ENCODE measurements at regions not wholly inside any gene's neighbourhood (a gene's known extent, or its start where the extent isn't known, plus 50 kb on each side); places are given as distances from the start of the nearest gene placed in this dataset.
"Not testable (repeated sequence)": the region's sequence is repeated elsewhere in the genome, so short reads cannot be mapped to it uniquely, and the experiment has no call there.

DNA sequence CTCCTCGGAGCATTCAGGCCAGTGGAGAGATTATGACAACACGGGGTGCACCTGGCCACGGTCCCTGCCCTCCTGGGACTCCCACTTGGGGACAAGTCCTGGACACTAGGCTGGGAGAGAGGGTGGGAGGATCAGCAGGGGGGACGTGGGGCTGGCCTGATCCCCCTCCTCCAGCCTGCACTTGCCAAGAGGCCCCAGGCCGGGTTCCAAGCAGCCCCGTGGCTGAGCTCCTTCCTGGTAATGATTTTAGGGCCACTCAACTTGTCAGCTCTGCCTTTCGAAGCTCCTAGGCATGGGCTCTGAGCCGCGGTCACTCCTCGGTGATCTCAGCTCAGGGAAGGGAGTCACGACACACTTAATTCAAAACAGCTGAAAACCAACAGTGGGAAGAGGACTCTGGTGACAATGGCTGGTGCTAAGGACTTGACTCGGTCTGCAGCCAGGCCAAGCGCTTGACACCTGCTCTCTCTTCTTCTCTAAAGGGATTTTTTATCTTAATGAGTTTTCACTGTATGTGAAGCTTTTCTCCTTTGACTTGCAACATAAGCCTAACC lies 161.7 kb downstream of the BMP7 start:
- no peak for TF ChIP-seq ZFX (IDR thresholded peaks at IDR 0.05; ENCODE audit: borderline replicate concordance)
- TF ChIP-seq, protein P1, sequence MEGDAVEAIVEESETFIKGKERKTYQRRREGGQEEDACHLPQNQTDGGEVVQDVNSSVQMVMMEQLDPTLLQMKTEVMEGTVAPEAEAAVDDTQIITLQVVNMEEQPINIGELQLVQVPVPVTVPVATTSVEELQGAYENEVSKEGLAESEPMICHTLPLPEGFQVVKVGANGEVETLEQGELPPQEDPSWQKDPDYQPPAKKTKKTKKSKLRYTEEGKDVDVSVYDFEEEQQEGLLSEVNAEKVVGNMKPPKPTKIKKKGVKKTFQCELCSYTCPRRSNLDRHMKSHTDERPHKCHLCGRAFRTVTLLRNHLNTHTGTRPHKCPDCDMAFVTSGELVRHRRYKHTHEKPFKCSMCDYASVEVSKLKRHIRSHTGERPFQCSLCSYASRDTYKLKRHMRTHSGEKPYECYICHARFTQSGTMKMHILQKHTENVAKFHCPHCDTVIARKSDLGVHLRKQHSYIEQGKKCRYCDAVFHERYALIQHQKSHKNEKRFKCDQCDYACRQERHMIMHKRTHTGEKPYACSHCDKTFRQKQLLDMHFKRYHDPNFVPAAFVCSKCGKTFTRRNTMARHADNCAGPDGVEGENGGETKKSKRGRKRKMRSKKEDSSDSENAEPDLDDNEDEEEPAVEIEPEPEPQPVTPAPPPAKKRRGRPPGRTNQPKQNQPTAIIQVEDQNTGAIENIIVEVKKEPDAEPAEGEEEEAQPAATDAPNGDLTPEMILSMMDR (IDR thresholded peaks at IDR 0.05) = no peak
- no peak overlapping the region for H3K27ac ChIP-seq

DNA sequence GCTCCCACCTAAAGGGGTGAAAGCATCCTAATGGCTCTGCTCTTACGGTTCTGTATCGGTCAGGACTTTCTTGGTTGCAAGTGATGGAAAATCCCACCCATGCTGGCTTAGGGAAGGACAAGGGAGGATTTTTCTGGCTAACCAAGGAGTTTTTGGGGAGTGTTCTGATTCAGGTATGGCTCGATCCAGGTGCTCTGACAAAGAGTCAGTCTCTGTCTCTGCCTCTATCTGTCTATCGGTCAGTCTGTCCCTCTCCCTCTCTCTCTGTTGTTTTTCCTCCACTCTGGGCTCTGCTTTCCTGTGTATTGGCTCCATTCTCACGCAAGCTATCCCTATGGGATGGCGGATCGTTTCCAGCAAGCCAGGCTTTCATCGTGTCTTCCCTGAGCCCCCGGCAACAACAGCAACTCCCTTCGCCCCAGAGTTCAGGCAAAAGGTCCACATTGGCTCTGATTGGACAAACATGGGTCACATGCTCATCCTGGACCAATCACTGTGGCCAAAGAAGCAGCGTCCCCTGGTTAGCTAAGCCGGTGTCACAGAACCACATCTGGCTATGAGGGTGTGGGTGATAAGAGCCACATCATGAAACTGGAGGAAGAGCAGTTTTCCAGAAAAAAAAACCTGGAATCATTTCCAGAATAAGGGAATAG lies 160.3 kb downstream of the BMP7 start:
- no peak overlapping the region for H3K27ac ChIP-seq
- TF ChIP-seq ZFX (IDR thresholded peaks at IDR 0.05; ENCODE audit: borderline replicate concordance) = no peak
- TF ChIP-seq, protein P1 (IDR thresholded peaks at IDR 0.05) = no peak

DNA sequence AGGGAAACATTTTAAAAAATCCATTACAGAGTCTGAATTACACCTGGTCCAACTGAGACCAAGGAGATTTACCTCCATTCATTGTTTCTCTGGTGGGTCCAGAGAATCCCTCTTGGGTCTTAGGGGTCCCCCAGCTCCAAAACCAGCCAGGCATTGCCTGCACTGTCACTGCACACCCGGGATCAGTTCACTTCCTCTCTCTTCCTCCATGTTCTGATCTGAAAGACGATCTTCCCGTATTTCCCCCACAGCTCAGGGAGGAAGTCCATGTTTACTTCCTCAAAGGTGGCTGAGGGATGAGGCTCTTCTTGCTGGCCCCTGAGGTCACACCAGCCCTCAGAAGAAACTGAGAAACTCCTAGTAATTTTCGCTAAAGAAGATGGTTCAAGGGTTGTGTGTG lies 159.7 kb downstream of the BMP7 start:
- TF ChIP-seq, protein P1 (IDR thresholded peaks at IDR 0.05) = no peak
- TF ChIP-seq ZFX (IDR thresholded peaks at IDR 0.05; ENCODE audit: borderline replicate concordance) = no peak
- H3K27ac ChIP-seq = no peak overlapping the region

DNA sequence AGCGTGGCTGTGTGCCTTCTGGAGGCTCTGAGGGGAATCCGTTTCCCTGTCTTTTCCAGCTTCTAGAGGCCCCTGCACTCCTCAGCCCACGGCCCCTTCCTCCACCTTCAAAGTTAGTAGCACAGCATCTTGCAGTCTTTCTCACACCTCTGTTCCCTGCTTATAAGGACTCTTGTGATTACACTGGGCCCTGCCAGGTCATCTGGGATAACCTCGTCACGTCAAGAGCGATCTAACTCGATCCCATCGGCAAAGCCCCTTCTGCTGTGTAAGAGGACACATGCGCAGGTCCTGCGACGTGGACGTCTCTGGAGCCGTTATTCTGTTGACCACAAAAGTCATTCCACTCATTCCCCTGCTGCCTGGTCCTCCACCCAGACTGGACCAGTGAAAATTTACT lies 159.2 kb downstream of the BMP7 start:
- no peak overlapping the region for H3K27ac ChIP-seq
- TF ChIP-seq ZFX (IDR thresholded peaks at IDR 0.05; ENCODE audit: borderline replicate concordance) = no peak
- TF ChIP-seq, protein P1 (IDR thresholded peaks at IDR 0.05) = no peak

DNA sequence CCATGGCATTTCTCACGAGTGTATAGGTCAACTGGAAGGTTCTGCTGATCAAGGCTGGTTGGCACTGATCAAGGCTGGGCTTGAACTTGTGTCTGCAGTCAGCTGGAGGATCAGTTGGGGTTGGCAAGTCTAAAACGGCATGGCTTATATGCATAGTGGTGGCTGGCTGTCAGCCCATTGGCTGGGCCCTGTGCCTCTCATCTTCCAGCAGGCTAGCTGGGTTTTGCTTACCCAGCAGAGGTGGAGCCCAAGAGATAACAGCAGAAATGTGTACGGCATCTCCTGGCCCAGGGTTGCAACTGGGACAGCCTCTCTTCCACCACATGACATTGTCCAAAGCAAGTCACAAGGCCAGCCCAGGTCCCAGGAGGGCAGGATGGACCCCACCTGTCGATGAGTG lies 158.2 kb downstream of the BMP7 start:
- TF ChIP-seq ZFX (IDR thresholded peaks at IDR 0.05; ENCODE audit: borderline replicate concordance) = no peak
- TF ChIP-seq, protein P1 (IDR thresholded peaks at IDR 0.05) = no peak
- H3K27ac ChIP-seq = no peak overlapping the region

DNA sequence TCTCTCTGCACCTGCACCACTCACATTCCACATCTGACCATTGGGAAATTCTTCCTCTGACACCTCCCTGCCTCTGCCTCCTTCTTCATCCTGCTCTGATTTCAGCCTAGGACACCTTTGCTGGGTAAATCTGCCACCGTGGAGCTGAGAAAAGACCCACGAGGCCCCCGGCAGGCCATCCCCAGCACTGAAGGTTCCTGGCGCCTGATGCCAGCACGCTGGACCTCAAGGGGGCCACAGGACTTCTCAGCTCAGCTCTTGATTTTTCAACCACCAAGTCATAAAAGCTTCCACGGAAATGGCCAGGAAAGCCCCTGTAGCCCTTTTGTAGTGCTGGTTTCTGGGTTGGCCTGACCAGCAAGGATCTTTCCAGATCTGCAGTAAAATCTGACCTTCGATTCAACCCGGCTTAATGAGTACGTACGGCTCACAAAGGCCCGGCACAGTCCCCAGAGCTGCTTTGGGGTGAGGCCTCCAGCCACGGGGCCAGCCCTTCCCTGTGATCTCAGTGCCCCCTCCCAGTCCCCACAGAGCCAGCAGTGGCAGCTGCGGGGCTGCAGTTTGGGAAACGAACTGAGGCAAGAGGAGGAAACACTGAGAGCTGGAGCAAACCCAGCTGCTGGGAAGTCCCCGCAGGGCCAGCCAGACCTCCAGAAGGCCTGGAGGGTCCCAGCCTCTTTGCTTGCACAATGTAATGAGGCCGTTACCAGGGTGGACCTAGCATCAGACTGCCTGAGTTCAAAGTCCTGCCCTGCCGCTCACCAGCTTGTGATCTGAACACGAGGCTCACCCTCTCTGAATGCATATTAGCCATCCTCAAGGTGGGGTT lies 157.5 kb downstream of the BMP7 start:
- TF ChIP-seq, protein P1 (IDR thresholded peaks at IDR 0.05) = no peak
- no peak for TF ChIP-seq ZFX (IDR thresholded peaks at IDR 0.05; ENCODE audit: borderline replicate concordance)
- no peak overlapping the region for H3K27ac ChIP-seq

DNA sequence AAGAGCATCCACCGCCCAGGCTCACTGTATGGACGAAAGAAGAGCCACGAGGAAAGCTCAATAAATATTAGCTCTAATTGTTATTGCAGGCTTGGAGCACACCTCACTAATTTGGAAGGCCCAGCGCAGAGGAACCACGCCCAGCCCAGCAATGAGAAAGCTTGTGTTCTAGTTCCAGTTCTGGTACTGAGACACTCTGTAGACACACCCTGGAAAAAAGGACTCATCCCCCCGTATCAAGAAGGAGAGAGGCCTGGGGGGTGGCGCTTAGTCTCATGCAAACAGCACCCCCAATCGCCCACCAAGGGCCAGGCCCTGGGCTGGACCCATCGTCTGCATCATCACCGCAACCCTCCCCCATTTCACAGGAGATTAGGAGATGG lies 156.9 kb downstream of the BMP7 start:
- H3K27ac ChIP-seq = no peak overlapping the region
- TF ChIP-seq, protein P1 (IDR thresholded peaks at IDR 0.05) = no peak
- no peak for TF ChIP-seq ZFX (IDR thresholded peaks at IDR 0.05; ENCODE audit: borderline replicate concordance)

DNA sequence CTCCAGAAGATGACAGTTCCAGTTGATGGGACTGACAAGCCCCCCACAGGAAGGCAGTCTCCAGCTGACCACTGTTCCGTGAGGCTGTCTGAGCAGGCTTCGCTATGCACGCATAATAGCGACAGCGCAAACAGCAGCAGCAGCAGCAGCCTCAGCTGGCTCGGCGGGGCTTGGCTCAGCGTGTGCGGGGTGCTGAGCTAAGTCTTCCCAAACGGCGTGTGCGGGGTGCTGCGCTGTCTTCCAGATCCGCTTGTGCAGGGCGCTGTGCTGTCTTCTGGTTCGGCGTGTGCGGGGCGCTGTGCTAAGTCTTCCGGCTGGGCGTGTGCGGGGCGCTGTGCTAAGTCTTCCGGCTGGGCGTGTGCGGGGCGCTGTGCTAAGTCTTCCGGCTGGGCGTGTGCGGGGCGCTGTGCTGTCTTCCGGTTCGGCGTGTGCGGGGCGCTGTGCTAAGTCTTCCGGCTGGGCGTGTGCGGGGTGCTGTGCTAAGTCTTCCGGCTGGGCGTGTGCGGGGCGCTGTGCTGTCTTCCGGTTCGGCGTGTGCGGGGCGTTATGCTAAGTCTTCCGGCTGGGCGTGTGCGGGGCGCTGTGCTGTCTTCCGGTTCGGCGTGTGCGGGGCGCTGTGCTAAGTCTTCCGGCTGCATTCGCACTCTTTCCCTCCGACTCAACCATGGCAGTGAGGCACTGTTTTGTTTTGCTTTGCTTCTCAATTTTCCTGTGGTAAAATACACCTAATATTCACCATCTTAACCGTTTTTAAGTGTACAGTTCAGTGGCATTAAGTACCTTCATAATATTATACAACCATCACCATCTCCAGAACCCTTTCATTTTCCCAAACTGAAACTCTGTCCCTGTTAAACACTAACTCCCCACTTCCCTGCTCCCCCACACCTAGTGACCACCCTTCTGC lies 156.1 kb downstream of the BMP7 start:
- H3K27ac ChIP-seq = not testable (repeated sequence)

Data from 22Rv1 (cell line).